ENCODE measurements at regions not wholly inside any gene's neighbourhood (a gene's known extent, or its start where the extent isn't known, plus 50 kb on each side); places are given as distances from the start of the nearest gene placed in this dataset.

- H3K9ac ChIP-seq (ENCODE audit: low read depth, low read length, poor library complexity, severe bottlenecking), result no peak overlapping the region
- H4K20me1 ChIP-seq (ENCODE audit: insufficient read depth, low read length, poor library complexity, severe bottlenecking), result no peaks in the 10 kb centered on the region
- H3K9me2 ChIP-seq (replicated peaks; ENCODE audit: low read depth, low read length), result no peaks in the 10 kb centered on the region
- H3K4me3 ChIP-seq (ENCODE audit: low read length, poor library complexity, severe bottlenecking), result no peak overlapping the region
- no peaks in the 10 kb centered on the region for H3K79me2 ChIP-seq (ENCODE audit: insufficient read depth, low read length)
- no peaks in the 10 kb centered on the region for H3K36me3 ChIP-seq (ENCODE audit: insufficient read depth, low read length)
- H3K4me2 ChIP-seq (ENCODE audit: low read depth, low read length, poor library complexity, severe bottlenecking), result no peak overlapping the region
- H3K9me3 ChIP-seq (ENCODE audit: insufficient read depth, low read depth, low read length), result peaks cover 3% of the 10 kb centered on the region; the same call in 1 of the 2 replicates
- no peak overlapping the region for H2AFZ ChIP-seq (ENCODE audit: low read length)
- no peak for TF ChIP-seq EZH2phosphoT487 (IDR thresholded peaks at IDR 0.05; ENCODE audit: borderline replicate concordance)
- TF ChIP-seq CTCF (conservative IDR thresholded peaks at IDR 0.05; ENCODE audit: low read length), result no peak
- no peaks in the 10 kb centered on the region for H3K4me1 ChIP-seq (ENCODE audit: insufficient read depth, low read length, poor library complexity, severe bottlenecking)
- no peaks in the 10 kb centered on the region for H3F3A ChIP-seq (ENCODE audit: low read depth)
- no peaks in the 10 kb centered on the region for H3K27me3 ChIP-seq (ENCODE audit: insufficient read depth, low read length, poor library complexity, severe bottlenecking)
Measured at GRCh38 chr7:68457481-68457880, 1140.8 kb upstream of the AUTS2 start.

- Histone ChIP-seq H2AFZ (ENCODE audit: low read length) (no peak overlapping the region), H3K9ac (ENCODE audit: low read depth, low read length, poor library complexity, severe bottlenecking) (no peak overlapping the region), H3K9me2 (replicated peaks; ENCODE audit: low read depth, low read length) (no peaks in the 10 kb centered on the region), H4K20me1 (ENCODE audit: insufficient read depth, low read length, poor library complexity, severe bottlenecking) (no peaks in the 10 kb centered on the region), H3K27me3 (ENCODE audit: insufficient read depth, low read length, poor library complexity, severe bottlenecking) (no peaks in the 10 kb centered on the region), H3F3A (ENCODE audit: low read depth) (no peaks in the 10 kb centered on the region), H3K36me3 (ENCODE audit: insufficient read depth, low read length) (no peaks in the 10 kb centered on the region), H3K9me3 (ENCODE audit: insufficient read depth, low read depth, low read length) (peaks cover 3% of the 10 kb centered on the region; the same call in 1 of the 2 replicates), H3K4me1 (ENCODE audit: insufficient read depth, low read length, poor library complexity, severe bottlenecking) (no peaks in the 10 kb centered on the region), H3K4me3 (ENCODE audit: low read length, poor library complexity, severe bottlenecking) (no peak overlapping the region), H3K79me2 (ENCODE audit: insufficient read depth, low read length) (no peaks in the 10 kb centered on the region), H3K4me2 (ENCODE audit: low read depth, low read length, poor library complexity, severe bottlenecking) (no peak overlapping the region)
- TF ChIP-seq CTCF (conservative IDR thresholded peaks at IDR 0.05; ENCODE audit: low read length), result no peak
- TF ChIP-seq EZH2phosphoT487 (IDR thresholded peaks at IDR 0.05; ENCODE audit: borderline replicate concordance), result no peak
Measured at GRCh38 chr7:68458010-68458908, 1140.0 kb upstream of the AUTS2 start.

- H3K36me3 ChIP-seq (ENCODE audit: insufficient read depth, low read length), result no peaks in the 10 kb centered on the region
- H3K9me3 ChIP-seq (ENCODE audit: insufficient read depth, low read depth, low read length), result peaks cover 3% of the 10 kb centered on the region; the same call in 1 of the 2 replicates
- no peak overlapping the region for H2AFZ ChIP-seq (ENCODE audit: low read length)
- no peaks in the 10 kb centered on the region for H3F3A ChIP-seq (ENCODE audit: low read depth)
- no peaks in the 10 kb centered on the region for H3K9me2 ChIP-seq (replicated peaks; ENCODE audit: low read depth, low read length)
- no peak overlapping the region for H3K9ac ChIP-seq (ENCODE audit: low read depth, low read length, poor library complexity, severe bottlenecking)
- no peaks in the 10 kb centered on the region for H3K4me1 ChIP-seq (ENCODE audit: insufficient read depth, low read length, poor library complexity, severe bottlenecking)
- no peaks in the 10 kb centered on the region for H3K27me3 ChIP-seq (ENCODE audit: insufficient read depth, low read length, poor library complexity, severe bottlenecking)
- no peaks in the 10 kb centered on the region for H4K20me1 ChIP-seq (ENCODE audit: insufficient read depth, low read length, poor library complexity, severe bottlenecking)
- no peak overlapping the region for H3K4me2 ChIP-seq (ENCODE audit: low read depth, low read length, poor library complexity, severe bottlenecking)
- H3K79me2 ChIP-seq (ENCODE audit: insufficient read depth, low read length), result no peaks in the 10 kb centered on the region
- TF ChIP-seq CTCF (conservative IDR thresholded peaks at IDR 0.05; ENCODE audit: low read length) (no peak), EZH2phosphoT487 (IDR thresholded peaks at IDR 0.05; ENCODE audit: borderline replicate concordance) (no peak)
- no peak overlapping the region for H3K4me3 ChIP-seq (ENCODE audit: low read length, poor library complexity, severe bottlenecking)
Measured at GRCh38 chr7:68461430-68461829, 1136.8 kb upstream of the AUTS2 start.
